GM13976 (cell line): ENCODE measurements at regions not wholly inside any gene's neighbourhood (a gene's known extent, or its start where the extent isn't known, plus 50 kb on each side); places are given as distances from the start of the nearest gene placed in this dataset.

Source experiments
- DNase-seq: peaks from one replicate; pipeline ENCODE4 v3.0.0; 2012; ENCODE audit warnings: low spot score
- in situ Hi-C: fragments of 300-500 bp; cut with MboI; formaldehyde crosslinking; loops from one replicate; pipeline ENCODE4 v1.12.0; 2022; ENCODE audit warnings: low sequenced_read_pairs, mixed read lengths, inconsistent platforms; ENCODE audit not compliant: unreplicated experiment
- TF ChIP-seq, protein P1 (sequence below): IDR thresholded peaks from 2 replicates; pipeline ENCODE4 v1.5.1; 2012; ENCODE audit warnings: borderline replicate concordance, mild to moderate bottlenecking; ENCODE audit not compliant: insufficient read depth; ENCODE audit errors: extremely low read depth, missing control alignments, control extremely low read depth

DNA sequence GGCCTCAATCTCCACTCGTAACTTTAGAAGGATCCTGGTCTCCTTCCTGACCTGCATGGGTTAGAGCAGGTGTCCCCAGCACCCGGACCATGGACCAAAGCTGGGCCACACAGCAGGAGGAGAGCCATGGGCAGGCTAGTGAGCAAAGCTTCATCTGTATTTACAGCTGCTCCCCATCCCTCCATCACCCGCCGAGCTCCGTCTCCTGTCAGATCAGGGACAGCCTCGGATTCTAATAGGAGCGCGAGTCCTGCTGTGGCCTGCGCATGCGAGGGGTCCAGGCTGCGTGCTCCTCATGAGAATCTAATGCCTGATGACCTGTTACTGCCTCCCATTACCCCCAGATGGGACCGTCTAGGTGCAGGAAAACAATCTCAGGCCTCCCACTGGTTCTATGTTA is 297.7 kb upstream of the SALL3 start:
- in situ Hi-C loops = no loop called here
- no peak for DNase-seq
- TF ChIP-seq, protein P1, sequence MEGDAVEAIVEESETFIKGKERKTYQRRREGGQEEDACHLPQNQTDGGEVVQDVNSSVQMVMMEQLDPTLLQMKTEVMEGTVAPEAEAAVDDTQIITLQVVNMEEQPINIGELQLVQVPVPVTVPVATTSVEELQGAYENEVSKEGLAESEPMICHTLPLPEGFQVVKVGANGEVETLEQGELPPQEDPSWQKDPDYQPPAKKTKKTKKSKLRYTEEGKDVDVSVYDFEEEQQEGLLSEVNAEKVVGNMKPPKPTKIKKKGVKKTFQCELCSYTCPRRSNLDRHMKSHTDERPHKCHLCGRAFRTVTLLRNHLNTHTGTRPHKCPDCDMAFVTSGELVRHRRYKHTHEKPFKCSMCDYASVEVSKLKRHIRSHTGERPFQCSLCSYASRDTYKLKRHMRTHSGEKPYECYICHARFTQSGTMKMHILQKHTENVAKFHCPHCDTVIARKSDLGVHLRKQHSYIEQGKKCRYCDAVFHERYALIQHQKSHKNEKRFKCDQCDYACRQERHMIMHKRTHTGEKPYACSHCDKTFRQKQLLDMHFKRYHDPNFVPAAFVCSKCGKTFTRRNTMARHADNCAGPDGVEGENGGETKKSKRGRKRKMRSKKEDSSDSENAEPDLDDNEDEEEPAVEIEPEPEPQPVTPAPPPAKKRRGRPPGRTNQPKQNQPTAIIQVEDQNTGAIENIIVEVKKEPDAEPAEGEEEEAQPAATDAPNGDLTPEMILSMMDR = no peak

DNA sequence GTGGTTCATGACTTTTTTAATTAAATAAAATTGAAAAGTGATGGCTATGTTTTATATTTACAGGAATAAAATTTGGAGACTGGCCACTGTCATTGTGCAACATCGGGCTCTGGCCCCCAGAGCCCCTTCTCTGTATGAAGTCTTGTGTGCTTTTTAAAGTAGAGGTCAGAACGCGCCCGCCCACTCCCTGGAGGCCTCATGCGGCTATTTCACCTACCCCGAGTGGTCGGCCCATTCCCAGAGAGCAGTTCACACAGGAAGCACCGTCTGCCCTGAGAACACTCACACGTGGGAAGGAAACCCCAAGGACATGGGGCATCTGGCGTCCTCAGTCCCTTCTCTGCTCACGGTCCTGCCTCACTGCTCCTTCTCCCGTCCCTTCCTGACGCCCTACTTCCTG is 296.9 kb upstream of the SALL3 start:
- no peak for DNase-seq
- TF ChIP-seq, protein P1 = no peak
- in situ Hi-C loops = no loop called here

DNA sequence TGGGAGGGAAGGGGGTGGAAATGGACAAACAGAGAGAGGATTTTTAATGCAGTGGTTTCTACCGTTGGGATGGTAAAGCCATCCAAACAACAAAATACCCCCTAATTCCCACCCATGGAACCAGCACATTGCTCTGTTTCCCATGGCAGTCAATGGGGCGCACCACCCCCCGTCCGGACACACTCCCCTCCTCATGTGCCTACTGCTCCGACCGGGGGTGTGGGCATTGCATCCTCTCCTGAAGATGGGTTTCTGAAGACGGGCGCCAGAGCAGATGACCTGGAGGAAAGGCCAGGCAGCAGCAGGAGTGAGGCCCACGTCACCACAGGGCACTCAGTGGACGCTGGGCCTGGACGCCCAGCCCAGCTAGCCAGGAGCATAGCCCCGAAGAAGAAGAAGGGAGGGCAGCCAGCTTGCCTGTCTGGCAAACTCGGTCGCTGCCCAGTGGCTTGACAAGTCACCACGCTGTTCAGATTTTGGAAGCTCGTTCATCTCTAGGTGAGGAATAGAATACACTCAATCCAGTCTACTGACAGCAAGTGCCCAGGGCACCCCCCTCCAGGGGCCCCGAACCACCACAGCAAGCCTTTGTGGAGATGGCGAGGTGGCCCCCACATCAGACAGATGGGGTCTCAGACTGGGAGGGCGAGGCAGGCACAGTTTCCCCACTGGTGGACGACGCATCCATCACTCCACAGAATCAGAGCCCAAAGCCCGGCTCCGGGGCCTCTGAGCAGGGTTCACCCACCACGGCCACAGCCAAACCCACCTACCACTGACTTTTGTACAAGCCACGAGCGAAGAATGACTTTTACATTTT is 296.2 kb upstream of the SALL3 start:
- DNase-seq = no peak
- TF ChIP-seq, protein P1 = no peak
- in situ Hi-C loops = no loop called here

DNA sequence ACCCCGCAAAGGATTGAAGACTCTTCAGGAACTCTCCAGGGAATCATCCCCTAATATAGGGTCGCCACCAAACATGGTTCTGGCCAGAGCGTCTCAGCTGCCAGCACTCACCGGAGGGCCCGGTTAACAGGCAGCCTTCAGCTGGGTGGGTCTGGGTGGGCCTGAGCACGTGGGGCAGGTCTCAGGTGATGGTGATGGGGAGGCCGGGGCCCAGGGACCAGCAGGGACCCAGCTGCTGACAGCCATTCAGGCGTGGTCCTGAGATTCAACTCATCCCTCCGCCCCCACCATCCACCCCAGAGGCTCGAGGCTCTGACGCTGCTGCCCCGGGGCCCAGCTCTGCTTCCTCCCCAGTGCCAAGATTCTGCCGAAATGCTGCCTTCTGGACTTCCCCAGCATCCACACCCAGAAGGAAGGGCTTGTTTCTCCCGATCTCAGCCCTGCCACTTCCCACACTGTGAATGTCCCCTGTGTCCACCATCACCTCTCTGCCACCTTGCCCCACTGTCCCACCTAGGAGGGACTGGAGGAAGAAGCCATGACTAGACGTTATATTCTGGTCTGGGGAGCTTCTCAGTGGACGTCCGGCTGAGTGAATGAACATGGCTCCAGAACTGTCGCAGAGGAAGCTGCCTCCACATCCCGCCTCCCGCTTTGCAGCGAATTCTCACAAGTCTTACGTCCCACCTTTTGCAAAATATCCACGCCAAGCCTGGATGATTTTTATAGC is 294.2 kb upstream of the SALL3 start:
- in situ Hi-C loops = no loop called here
- no peak for DNase-seq
- TF ChIP-seq, protein P1 = no peak

DNA sequence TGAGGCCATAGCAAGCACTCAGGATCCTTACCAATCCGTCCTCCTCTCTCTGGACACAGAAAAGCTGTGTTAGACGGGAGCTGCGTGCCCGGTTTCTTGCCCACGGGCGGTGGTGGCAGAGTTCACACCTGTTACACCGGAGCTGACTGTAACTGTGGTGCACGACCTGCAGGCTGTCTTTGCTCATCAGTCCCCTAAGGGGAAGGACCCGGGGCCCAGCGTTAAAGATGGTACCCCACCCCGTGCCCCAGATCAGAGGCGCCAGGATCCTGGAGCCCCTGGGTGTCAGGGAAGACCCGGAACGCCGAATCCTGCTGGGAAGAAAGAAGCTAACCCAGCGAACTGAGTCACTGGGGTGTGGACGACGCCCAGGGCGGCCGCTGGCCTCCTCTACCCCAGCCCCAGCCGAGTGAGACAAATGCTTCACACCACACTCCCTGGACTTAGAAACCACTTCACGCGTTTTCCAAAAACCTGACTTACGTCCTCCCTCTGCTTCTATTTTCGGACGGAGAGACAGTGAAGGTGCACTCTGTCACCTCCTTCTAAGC is 293.6 kb upstream of the SALL3 start:
- DNase-seq = no peak
- TF ChIP-seq, protein P1 = no peak
- in situ Hi-C loops = no loop called here

DNA sequence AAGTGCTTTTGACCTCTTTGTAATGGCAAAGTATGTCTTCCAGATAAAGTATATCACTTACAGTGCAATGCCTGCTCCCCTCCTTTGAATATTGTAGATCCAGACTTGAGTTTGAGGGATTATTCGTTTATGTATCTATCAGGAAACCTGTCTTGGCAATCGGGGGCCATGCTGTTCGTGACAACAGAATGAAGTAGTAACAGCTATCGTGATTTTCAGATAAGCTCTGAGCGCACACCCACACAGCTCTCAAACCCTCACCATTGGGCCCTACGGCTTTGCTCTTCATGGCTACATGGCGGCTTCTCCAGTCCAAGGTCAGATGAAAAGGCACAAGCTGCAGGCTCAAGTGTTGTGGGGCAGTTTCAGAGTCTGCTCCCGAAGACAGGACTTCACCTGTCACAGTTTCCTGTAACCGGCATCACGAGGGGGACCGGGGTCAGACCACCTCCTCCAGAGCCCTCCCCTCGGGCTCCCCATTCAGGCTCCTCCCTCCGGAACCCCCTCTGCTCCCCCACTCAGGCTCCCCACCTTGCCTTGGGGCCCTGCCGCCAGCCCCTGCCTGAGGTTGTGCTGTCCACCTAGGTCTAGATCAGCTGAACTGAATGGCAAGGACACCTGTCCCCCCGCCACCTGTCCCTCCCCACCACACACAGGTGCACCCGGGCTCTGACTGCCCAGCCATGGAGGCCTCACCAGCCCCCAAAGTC is 292.5 kb upstream of the SALL3 start:
- TF ChIP-seq, protein P1 = no peak
- DNase-seq = no peak
- in situ Hi-C loops = no loop called here
